ENCODE measurements at regions not wholly inside any gene's neighbourhood (a gene's known extent, or its start where the extent isn't known, plus 50 kb on each side); places are given as distances from the start of the nearest gene placed in this dataset.

DNA sequence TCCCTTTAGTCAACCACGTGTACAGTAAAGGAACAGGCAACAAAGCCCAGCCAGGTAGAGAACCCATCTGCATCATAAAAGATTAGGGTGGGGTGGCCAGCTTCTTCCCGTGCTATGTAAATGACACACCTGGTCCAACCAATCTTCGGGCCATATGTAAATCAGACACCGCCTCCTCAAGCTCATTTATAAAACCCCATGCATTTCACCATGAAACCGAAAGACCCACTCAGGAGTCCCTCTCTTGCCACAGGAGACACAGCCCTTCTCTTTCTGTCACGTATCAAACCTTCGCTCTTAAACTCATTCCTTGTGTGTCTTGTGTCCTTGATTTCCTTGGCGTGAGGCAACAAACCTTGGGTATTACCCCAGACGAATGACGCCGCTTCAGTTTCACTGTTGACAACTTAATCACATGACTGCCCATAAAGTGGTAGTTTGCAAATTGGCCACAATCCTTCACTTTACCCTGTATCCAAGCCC, 59.8 kb upstream of the TBPL2 start:
- Histone ChIP-seq H3K9me3 (no peaks in the 10 kb centered on the region), H3K36me3 (no peaks in the 10 kb centered on the region), H3K27me3 (no peaks in the 10 kb centered on the region), H3K4me1 (no peaks in the 10 kb centered on the region), H3K27ac (no peak overlapping the region), H3K4me3 (no peak overlapping the region)
- no peak for DNase-seq
- TF ChIP-seq, protein P1, sequence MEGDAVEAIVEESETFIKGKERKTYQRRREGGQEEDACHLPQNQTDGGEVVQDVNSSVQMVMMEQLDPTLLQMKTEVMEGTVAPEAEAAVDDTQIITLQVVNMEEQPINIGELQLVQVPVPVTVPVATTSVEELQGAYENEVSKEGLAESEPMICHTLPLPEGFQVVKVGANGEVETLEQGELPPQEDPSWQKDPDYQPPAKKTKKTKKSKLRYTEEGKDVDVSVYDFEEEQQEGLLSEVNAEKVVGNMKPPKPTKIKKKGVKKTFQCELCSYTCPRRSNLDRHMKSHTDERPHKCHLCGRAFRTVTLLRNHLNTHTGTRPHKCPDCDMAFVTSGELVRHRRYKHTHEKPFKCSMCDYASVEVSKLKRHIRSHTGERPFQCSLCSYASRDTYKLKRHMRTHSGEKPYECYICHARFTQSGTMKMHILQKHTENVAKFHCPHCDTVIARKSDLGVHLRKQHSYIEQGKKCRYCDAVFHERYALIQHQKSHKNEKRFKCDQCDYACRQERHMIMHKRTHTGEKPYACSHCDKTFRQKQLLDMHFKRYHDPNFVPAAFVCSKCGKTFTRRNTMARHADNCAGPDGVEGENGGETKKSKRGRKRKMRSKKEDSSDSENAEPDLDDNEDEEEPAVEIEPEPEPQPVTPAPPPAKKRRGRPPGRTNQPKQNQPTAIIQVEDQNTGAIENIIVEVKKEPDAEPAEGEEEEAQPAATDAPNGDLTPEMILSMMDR (IDR thresholded peaks at IDR 0.05), result no peak
- TF ChIP-seq POLR2AphosphoS5 (IDR thresholded peaks at IDR 0.05) (no peak), POLR2A (IDR thresholded peaks at IDR 0.05) (no peak), EP300 (IDR thresholded peaks at IDR 0.05) (no peak)
- 83 to 85% methylated on average over 11 of the region's 11 CpGs for WGBS, 2 donors
- no peak for ATAC-seq (ENCODE audit: low FRiP score in 2 of 2)

DNA sequence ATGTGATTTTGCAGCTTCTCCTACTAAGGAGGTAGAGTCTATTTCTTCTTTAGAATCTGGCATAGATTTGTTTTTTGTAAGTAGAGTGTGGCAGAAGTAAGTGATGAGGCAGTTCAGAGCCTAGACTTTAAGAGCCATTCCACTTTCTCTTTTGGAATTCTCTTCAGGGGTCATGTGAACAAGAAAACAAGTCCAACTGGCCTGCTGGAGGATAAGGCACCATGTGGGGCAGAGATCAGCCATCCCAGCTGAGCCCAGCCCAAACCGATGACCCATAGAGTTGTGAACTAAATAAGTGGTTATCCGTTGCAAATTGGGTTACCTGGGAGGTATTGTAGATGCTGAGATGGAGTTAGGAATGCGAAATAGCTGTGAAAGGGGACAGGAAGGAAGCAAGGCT, 60.3 kb upstream of the TBPL2 start:
- ATAC-seq (ENCODE audit: low FRiP score in 2 of 2), result no peak
- TF ChIP-seq POLR2A (IDR thresholded peaks at IDR 0.05) (no peak), POLR2AphosphoS5 (IDR thresholded peaks at IDR 0.05) (no peak), EP300 (IDR thresholded peaks at IDR 0.05) (no peak)
- TF ChIP-seq, protein P1 (IDR thresholded peaks at IDR 0.05), result no peak
- WGBS, 2 donors, result 88 to 90% methylated on average over 3 of the region's 3 CpGs

DNA sequence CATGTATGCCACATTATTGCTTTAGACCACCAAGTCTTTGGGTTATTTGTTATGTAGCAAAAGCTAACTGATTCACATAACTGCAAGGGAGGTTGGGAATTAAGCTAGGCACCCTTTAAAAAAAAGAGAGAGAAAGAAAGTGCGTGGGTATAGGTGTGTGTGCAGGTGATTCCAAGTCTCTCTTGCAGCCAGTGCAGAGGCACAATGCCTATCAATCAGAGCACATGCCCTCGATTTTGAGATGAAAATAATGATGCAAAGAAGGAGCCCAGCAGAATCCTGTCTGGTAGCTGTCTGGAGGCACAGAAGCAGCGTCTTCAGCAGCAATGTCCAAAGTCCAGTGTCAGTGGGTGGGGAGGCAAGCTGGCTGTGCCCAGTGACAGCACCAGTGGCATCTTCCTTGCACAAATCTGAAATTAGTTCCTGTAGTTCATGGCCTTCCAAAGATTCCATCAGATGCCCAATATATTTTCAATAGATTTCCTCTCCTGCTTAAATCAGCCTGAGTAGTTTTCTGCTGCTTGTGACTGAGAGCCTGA, 62.4 kb upstream of the TBPL2 start:
- no peaks in the 10 kb centered on the region for H3K27me3 ChIP-seq
- no peaks in the 10 kb centered on the region for H3K9me3 ChIP-seq
- DNase-seq (no peak), ATAC-seq (ENCODE audit: low FRiP score in 2 of 2) (no peak)
- no peaks in the 10 kb centered on the region for H3K4me1 ChIP-seq
- no peak overlapping the region for H3K27ac ChIP-seq
- TF ChIP-seq, protein P1 (IDR thresholded peaks at IDR 0.05), result no peak
- no peak for TF ChIP-seq EP300 (IDR thresholded peaks at IDR 0.05)
- no peak for TF ChIP-seq POLR2A (IDR thresholded peaks at IDR 0.05)
- no peak for TF ChIP-seq POLR2AphosphoS5 (IDR thresholded peaks at IDR 0.05)
- no peak overlapping the region for H3K4me3 ChIP-seq
- H3K36me3 ChIP-seq, result no peaks in the 10 kb centered on the region
- 72% methylated on average over 3 of the region's 3 CpGs for WGBS, 2 donors

More for the DNA sequence above, 60.3 kb upstream of the TBPL2 start:
- Histone ChIP-seq H3K36me3 (no peaks in the 10 kb centered on the region), H3K27me3 (no peaks in the 10 kb centered on the region), H3K4me1 (no peaks in the 10 kb centered on the region), H3K4me3 (no peak overlapping the region), H3K9me3 (no peaks in the 10 kb centered on the region), H3K27ac (no peak overlapping the region)
- DNase-seq, result no peak

DNA sequence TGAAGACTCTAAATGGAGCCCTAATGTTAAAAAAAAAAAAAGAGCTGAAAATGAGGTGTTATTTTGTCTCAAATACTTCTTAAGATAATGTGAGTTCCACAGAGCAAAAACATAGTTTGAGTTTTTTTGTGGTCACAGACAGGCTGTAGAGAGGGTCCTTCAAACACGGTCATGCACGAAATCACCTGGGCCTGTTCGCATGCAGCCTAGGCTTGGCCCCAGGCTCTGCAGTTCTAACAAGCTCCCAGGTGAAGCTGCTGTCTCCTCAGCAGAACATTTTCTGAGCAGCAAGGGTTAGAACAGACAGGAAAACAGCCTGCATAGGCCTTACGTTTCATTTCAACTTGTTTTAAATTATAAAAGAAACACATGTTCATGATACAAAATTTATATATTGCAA, 65.4 kb upstream of the TBPL2 start:
- Histone ChIP-seq H3K9me3 (peaks cover 0 to 1% (median 0%) of the 10 kb centered on the region in 4 donors), H3K4me1 (no peaks in the 10 kb centered on the region), H3K4me3 (no peak overlapping the region), H3K27ac (no peak overlapping the region), H3K36me3 (no peaks in the 10 kb centered on the region), H3K27me3 (no peaks in the 10 kb centered on the region)
- no peak for DNase-seq
- TF ChIP-seq EP300 (IDR thresholded peaks at IDR 0.05) (no peak), POLR2AphosphoS5 (IDR thresholded peaks at IDR 0.05) (no peak), POLR2A (IDR thresholded peaks at IDR 0.05) (no peak)
- TF ChIP-seq, protein P1 (IDR thresholded peaks at IDR 0.05), result no peak
- WGBS, 2 donors, result 89 to 97% methylated on average over 4 of the region's 4 CpGs
- ATAC-seq (ENCODE audit: low FRiP score in 2 of 2), result no peak

DNA sequence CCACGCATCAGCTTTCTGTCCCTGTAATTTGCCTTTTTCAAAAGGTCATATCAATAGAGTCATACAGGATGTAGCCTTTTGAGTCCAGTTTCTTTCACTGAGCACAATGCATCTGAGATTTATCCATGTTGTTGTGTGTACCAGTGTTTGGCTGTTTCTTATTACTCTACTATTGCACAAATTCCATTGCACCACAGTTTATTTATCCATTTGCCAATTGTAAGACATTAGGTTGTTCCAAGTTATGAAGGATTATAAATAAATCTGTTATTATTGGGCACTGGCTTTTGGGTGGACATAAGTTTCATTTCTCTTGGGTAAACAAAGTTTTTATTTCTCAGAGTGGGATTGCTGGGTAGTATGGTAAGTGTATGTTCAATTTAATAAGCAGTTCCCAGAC, 68.3 kb upstream of the TBPL2 start:
- no peaks in the 10 kb centered on the region for H3K4me1 ChIP-seq
- TF ChIP-seq POLR2A (IDR thresholded peaks at IDR 0.05) (no peak), EP300 (IDR thresholded peaks at IDR 0.05) (no peak), POLR2AphosphoS5 (IDR thresholded peaks at IDR 0.05) (no peak)
- TF ChIP-seq, protein P1 (IDR thresholded peaks at IDR 0.05), result no peak
- H3K4me3 ChIP-seq, result no peak overlapping the region
- no peaks in the 10 kb centered on the region for H3K36me3 ChIP-seq
- DNase-seq, result no peak
- WGBS, 2 donors, result 88 to 89% methylated on average over 1 of the region's 1 CpG
- peaks cover 0 to 4% (median 0%) of the 10 kb centered on the region in 4 donors for H3K9me3 ChIP-seq
- no peaks in the 10 kb centered on the region for H3K27me3 ChIP-seq
- no peak overlapping the region for H3K27ac ChIP-seq
- ATAC-seq (ENCODE audit: low FRiP score in 2 of 2), result no peak

Data from upper lobe of left lung (tissue), 6 donors.